Body of pancreas (tissue), 4 donors: ENCODE measurements at regions not wholly inside any gene's neighbourhood (a gene's known extent, or its start where the extent isn't known, plus 50 kb on each side); places are given as distances from the start of the nearest gene placed in this dataset.

ENCODE experiments used
- ATAC-seq: fragments of 150-250 bp; one replicate; pipeline ENCODE4 v1.9.1; 2016
- DNase-seq, 4 donors: peaks; one replicate each; pipeline ENCODE4 v3.0.0-alpha.2; 2019
- H3K27ac ChIP-seq, 4 donors: fragments of 200-600 bp; sonication (generic); 1 replicate in 3 of 4; 2 replicates in 1 of 4; pipeline versions ENCODE4 v1.5.1 to v1.6.1; 2016 to 2019; ENCODE audit warnings: mild to moderate bottlenecking in 1 of 4, mixed read lengths in 1 of 4, moderate library complexity in 1 of 4
- H3K27me3 ChIP-seq, 2 donors: fragments of 200-600 bp; sonication (generic); one replicate each; pipeline ENCODE4 v1.6.0; 2016; ENCODE audit warnings: mild to moderate bottlenecking in 1 of 2
- H3K36me3 ChIP-seq, 2 donors: fragments of 200-600 bp; sonication (generic); replicated peaks in 1 of 2; 2 replicates each; pipeline ENCODE4 v1.5.1; 2016; ENCODE audit warnings: low read depth in 2 of 2; ENCODE audit not compliant: insufficient read depth in 1 of 2
- H3K4me1 ChIP-seq: fragments of 200-600 bp; sonication (generic); one replicate; pipeline ENCODE4 v1.6.0; 2016
- H3K4me3 ChIP-seq, 2 donors: fragments of 200-600 bp; sonication (generic); 1 replicate in 1 of 2; 2 replicates in 1 of 2; pipeline ENCODE4 v1.5.1; 2016 to 2019
- H3K9me3 ChIP-seq, 3 donors: fragments of 200-600 bp; sonication (generic); 1 replicate in 2 of 3; 2 replicates in 1 of 3; pipeline ENCODE4 v1.5.1; 2016
- CTCF ChIP-seq, 7 experiments: fragments of 450-650 bp in 4 of 7; fragments of 200-600 bp in 3 of 7; sonication (generic) in 3 of 7; IDR thresholded peaks; one replicate each; pipeline ENCODE4 v1.5.1; 2016 to 2019; ENCODE audit warnings: antibody characterized with exemption in 7 of 7
- POLR2A ChIP-seq, 3 donors: fragments of 450-650 bp; IDR thresholded peaks; one replicate each; pipeline ENCODE4 v1.6.1; 2016; ENCODE audit warnings: antibody characterized with exemption in 3 of 3, mild to moderate bottlenecking in 2 of 3
- WGBS, 2 donors: methylation state at CpG; one replicate each; pipeline ENCODE4 v1.1.5; 2017; 5-methylcytosine and 5-hydroxymethylcytosine counted together
- intact Hi-C: fragments of 100-400 bp; cut with DNase I; formaldehyde crosslinking; loops from one replicate; pipeline ENCODE4 v1.15.1; 2023

- Histone ChIP-seq H3K4me3 (no peak overlapping the region), H3K27ac (no peak overlapping the region), H3K9me3 (no peaks in the 10 kb centered on the region), H3K4me1 (no peaks in the 10 kb centered on the region), H3K36me3 (no peaks in the 10 kb centered on the region), H3K27me3 (no peaks in the 10 kb centered on the region)
- intact Hi-C loops, result no loop called here
- ATAC-seq, result no peak
- TF ChIP-seq POLR2A (IDR thresholded peaks at IDR 0.05), result no peak
- TF ChIP-seq CTCF (IDR thresholded peaks at IDR 0.05), result no peak
- DNase-seq, result no peak
Observed at GRCh38 chr3:180466401-180467011, 135.5 kb upstream of the TTC14 start.

GRCh38 chr3:180467177-180467576, 134.8 kb upstream of the TTC14 start:
- no peak for DNase-seq
- no peaks in the 10 kb centered on the region for H3K9me3 ChIP-seq
- ATAC-seq, result no peak

GRCh38 chr3:180469149-180469548, 132.8 kb upstream of the TTC14 start:
- Histone ChIP-seq H3K9me3 (no peaks in the 10 kb centered on the region), H3K36me3 (no peaks in the 10 kb centered on the region), H3K27ac (no peak overlapping the region), H3K4me1 (no peaks in the 10 kb centered on the region), H3K27me3 (no peaks in the 10 kb centered on the region), H3K4me3 (no peak overlapping the region)
- 85% methylated on average over 1 of the region's 1 CpG; no CpG with 5 or more reads in 1 of the 2 donors for WGBS, 2 donors
- no peak for ATAC-seq
- TF ChIP-seq POLR2A (IDR thresholded peaks at IDR 0.05), result no peak
- TF ChIP-seq CTCF (IDR thresholded peaks at IDR 0.05), result no peak
- intact Hi-C loops, result no loop called here
- no peak for DNase-seq

More at GRCh38 chr3:180467177-180467576, 134.8 kb upstream of the TTC14 start:
- WGBS, 2 donors, result 79 to 95% methylated on average over 1 of the region's 1 CpG
- H3K27ac ChIP-seq, result no peak overlapping the region
- H3K27me3 ChIP-seq, result no peaks in the 10 kb centered on the region
- no peak for TF ChIP-seq CTCF (IDR thresholded peaks at IDR 0.05)
- no peak for TF ChIP-seq POLR2A (IDR thresholded peaks at IDR 0.05)
- no peaks in the 10 kb centered on the region for H3K4me1 ChIP-seq
- H3K36me3 ChIP-seq, result no peaks in the 10 kb centered on the region
- intact Hi-C loops, result no loop called here
- no peak overlapping the region for H3K4me3 ChIP-seq

- Histone ChIP-seq H3K36me3 (no peaks in the 10 kb centered on the region), H3K27me3 (no peaks in the 10 kb centered on the region), H3K27ac (no peak overlapping the region), H3K4me3 (no peak overlapping the region), H3K9me3 (no peaks in the 10 kb centered on the region), H3K4me1 (no peaks in the 10 kb centered on the region)
- TF ChIP-seq POLR2A (IDR thresholded peaks at IDR 0.05) (no peak), CTCF (IDR thresholded peaks at IDR 0.05) (no peak)
- intact Hi-C loops, result no loop called here
- ATAC-seq (no peak), DNase-seq (no peak)
- 81 to 91% methylated on average over 5 of the region's 5 CpGs for WGBS, 2 donors
Observed at GRCh38 chr3:180478695-180479094, 123.3 kb upstream of the TTC14 start.

GRCh38 chr3:180492047-180492446, 109.9 kb upstream of the TTC14 start:
- Histone ChIP-seq H3K4me1 (no peaks in the 10 kb centered on the region), H3K27me3 (no peaks in the 10 kb centered on the region), H3K9me3 (no peaks in the 10 kb centered on the region), H3K36me3 (no peaks in the 10 kb centered on the region), H3K27ac (no peak overlapping the region), H3K4me3 (no peak overlapping the region)
- ATAC-seq (no peak), DNase-seq (no peak)
- 81 to 97% methylated on average over 1 of the region's 1 CpG for WGBS, 2 donors
- TF ChIP-seq POLR2A (IDR thresholded peaks at IDR 0.05) (no peak), CTCF (IDR thresholded peaks at IDR 0.05) (no peak)
- intact Hi-C loops, result no loop called here
